CD1c-positive myeloid dendritic cell (primary cell): ENCODE measurements at regions not wholly inside any gene's neighbourhood (a gene's known extent, or its start where the extent isn't known, plus 50 kb on each side); places are given as distances from the start of the nearest gene placed in this dataset.
"Not testable (repeated sequence)": the region's sequence is repeated elsewhere in the genome, so short reads cannot be mapped to it uniquely, and the experiment has no call there.

ENCODE experiments used
- DNase-seq: peaks from one replicate; pipeline ENCODE4 v3.0.0-alpha.2; 2016; ENCODE audit errors: extremely low spot score

DNA sequence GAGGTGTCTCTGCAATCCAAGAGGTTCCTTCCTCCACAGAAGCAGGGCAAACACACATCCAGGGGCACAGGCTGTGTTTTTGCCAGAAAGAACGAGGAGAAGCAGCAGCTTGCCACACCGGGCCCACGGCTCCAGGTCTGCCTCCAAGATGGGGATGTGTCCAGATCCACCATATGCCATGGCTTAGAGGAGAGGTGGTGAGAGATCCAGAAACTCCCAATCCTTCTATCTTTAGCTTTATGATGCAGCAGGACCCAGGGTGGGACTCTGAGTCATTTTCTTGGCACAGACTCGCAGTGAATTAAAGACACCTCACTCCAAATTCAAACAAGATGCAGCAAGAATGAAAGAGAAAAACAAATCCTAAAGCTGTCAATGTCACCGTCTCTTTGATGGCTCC, 481.4 kb upstream of the TMEM132C start:
- DNase-seq = no peak

- no peak for DNase-seq
Measured at GRCh38 chr12:127785986-127786590, 480.9 kb upstream of the TMEM132C start.

GRCh38 chr12:127787544-127787943, 479.4 kb upstream of the TMEM132C start:
- DNase-seq = no peak

GRCh38 chr12:127790376-127790775, 476.6 kb upstream of the TMEM132C start:
- no peak for DNase-seq

GRCh38 chr12:127791217-127791616, 475.8 kb upstream of the TMEM132C start:
- no peak for DNase-seq

- DNase-seq = no peak
Measured at GRCh38 chr12:127797918-127798317, 469.1 kb upstream of the TMEM132C start.

DNA sequence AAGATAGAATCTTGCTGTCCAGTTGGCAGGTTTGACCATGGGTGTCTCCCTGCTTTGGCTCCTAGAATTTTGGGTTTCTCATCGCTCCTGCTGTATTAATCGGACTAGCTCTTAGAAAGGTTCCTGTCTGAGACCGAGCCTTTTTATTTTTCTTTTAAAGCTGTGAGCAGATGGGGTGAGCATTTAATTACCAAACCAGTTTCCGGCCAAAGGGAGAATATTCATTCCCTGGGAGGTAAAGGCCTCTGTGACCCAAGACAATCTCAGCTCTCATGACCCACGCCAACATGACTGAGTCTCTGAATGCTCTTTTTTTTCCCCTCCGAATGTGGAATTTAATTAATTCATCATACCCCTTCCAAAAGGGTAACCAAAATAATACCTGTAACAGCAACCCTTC, 464.7 kb upstream of the TMEM132C start:
- no peak for DNase-seq

- DNase-seq = no peak
Measured at GRCh38 chr12:127803545-127803944, 463.4 kb upstream of the TMEM132C start.

- peak; percentile 2 for DNase-seq
Measured at GRCh38 chr12:127809275-127809674, 457.7 kb upstream of the TMEM132C start.

- peak; percentile 20 for DNase-seq
Measured at GRCh38 chr12:127810041-127810440, 456.9 kb upstream of the TMEM132C start.

DNA sequence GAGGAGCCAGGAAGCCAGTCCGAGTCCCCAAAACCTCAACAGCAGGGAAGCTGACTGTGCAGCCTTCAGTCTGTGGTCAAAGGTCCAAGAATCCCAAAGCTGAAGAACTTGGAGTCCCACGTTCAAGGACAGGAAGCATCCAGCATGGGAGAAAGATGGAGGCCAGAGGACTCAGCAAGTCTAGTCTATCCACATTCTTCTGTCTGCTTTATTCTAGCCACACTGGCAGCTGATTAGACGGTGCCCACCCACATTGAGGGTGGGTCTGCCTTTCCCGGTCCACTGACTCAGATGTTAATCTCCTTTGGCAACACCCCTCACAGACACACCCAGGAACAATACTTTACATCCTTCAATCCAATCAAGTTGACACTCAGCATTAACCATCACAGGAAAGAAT, 456.5 kb upstream of the TMEM132C start:
- DNase-seq = not testable (repeated sequence)

DNA sequence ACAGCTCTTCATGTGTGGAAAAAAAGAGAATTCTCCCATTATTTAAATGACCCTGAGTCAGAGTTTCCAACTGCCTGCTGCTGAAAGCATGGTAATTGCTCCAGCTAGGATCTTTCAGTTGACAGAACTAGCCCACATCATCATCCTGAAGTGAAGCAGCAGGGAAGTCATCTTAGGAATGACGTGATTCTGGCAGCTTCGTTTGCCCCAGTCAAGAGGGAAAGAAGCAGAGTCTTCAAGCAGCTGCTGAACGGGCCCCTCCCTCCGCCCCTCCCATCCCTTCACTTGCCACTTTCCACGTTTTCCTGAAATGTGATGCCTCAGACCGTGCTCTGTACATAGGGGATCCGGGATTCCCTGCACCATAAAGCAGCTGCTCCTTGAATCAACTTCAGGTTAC, 455.0 kb upstream of the TMEM132C start:
- no peak for DNase-seq

- no peak for DNase-seq
Measured at GRCh38 chr12:127813147-127813546, 453.8 kb upstream of the TMEM132C start.

DNA sequence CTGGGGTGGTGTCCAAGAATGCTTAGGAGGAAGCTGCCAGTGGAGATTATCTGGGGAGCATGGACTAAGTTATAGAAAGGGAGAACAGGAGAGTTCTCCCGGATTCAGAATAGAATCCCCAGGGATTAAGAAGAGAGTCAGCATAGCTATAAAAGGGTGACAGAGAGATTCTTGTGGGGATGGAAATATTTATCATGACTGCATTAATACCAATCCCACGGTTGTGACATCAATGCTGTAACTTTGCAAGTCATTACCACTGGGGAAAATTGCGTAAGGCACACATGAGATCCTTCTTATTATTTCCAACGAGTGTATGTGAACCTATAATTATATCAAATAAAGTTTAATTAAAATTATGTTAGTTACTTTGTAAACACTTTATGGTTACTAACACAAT, 447.9 kb upstream of the TMEM132C start:
- DNase-seq = no peak

DNA sequence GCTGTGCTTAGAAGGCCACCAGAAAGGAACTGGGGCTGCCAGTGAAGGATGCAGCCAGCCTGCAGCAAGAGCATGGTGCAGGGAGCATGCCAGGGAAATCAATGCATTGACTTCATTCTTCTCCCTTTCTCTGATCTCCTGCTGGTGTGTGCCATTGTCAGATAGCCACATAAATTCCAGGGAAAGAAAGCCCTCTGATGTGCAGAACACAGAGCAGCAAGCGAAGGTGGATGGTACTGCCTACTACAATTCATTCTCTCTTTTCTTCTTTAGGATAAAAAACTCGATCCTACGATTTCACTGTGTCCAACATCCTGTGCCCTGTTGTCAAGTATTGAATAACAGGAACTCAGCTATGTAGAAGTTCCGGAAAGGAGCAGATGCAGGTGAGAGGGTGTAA, 446.7 kb upstream of the TMEM132C start:
- no peak for DNase-seq

DNA sequence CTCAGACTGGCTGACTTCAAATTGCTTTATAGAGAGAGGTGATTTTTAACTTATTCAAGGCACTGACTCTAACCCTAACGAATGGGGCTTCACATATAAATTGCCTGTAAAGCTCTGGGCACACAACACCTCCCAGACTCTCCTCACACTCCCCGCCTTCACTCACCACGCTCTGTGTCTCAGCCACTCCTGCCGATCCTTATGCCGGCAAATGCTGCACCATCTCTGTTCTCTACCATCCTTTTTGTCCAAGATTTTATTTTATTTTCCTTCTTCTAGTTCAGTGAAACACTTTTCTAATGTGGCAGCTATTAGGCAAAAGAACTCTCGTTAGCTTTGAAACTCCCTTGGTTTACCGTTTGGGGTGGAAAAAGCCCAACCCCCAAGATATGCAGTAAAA, 446.1 kb upstream of the TMEM132C start:
- DNase-seq = no peak

- no peak for DNase-seq
Measured at GRCh38 chr12:127822809-127823411, 444.1 kb upstream of the TMEM132C start.

- DNase-seq = no peak
Measured at GRCh38 chr12:127823801-127824200, 443.2 kb upstream of the TMEM132C start.

GRCh38 chr12:127829281-127830064, 437.5 kb upstream of the TMEM132C start:
- no peak for DNase-seq

GRCh38 chr12:127830065-127830460, 436.9 kb upstream of the TMEM132C start:
- no peak for DNase-seq

DNA sequence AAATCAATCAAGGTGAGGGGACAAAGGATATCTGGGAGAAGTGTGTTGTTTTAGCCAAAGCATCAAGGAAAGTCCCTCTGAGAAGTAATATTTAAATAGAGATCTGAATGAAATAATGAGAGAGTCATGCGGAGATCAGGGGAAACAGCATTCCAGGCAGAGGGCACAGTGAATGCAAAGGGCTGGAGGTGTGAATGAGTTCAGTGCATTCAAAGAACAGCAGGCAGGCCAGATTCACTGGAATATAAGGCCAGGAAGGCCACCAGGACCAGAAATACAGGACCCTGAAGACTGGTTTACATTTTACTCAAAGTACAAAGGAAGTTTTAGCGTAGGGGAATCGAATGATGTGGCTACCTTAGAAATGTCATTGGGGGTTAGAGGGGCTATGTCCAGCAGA, 436.2 kb upstream of the TMEM132C start:
- no peak for DNase-seq

- no peak for DNase-seq
Measured at GRCh38 chr12:127832172-127832571, 434.8 kb upstream of the TMEM132C start.

DNA sequence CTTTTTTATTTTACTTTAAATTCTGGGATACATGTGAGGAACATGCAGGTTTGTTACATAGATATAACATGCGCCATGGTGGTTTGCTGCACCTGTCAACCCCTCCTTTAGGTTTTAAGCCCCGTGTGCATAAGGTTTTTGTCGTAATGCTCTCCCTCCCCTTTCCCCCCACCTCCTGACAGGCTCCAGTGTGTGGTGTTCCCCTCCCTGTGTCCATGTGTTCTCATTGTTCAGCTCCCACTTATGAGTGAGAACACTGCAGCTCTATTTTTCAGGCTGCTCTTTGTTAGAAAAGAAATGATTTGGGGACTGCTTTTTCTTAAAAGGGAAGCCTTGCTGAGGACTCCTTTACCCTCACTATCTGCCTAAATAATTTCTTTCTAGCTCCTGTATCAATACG, 430.2 kb upstream of the TMEM132C start:
- DNase-seq = not testable (repeated sequence)
